ENCODE measurements at regions not wholly inside any gene's neighbourhood (a gene's known extent, or its start where the extent isn't known, plus 50 kb on each side); places are given as distances from the start of the nearest gene placed in this dataset.

- Mint-ChIP-seq H3K9me3 (ENCODE audit: low read depth) (no peaks in the 10 kb centered on the region), H3K27ac (no peak overlapping the region), H3K36me3 (ENCODE audit: insufficient read depth) (no peaks in the 10 kb centered on the region), H3K27me3 (peaks cover 3% of the 10 kb centered on the region), H3K4me1 (ENCODE audit: low read depth) (peaks cover 2% of the 10 kb centered on the region), H3K4me3 (ENCODE audit: low read depth) (no peak overlapping the region)
- TF ChIP-seq CTCF (IDR thresholded peaks at IDR 0.05; ENCODE audit: unreplicated experiment), result no peak
- no peak for DNase-seq (ENCODE audit: low spot score, unreplicated experiment)
Measured at GRCh38 chr13:109344552-109345157, 441.7 kb downstream of the IRS2 start.

GRCh38 chr13:109336730-109337129 lies 449.7 kb downstream of the IRS2 start:
- H3K27me3 Mint-ChIP-seq, result no peaks in the 10 kb centered on the region
- no peaks in the 10 kb centered on the region for H3K36me3 Mint-ChIP-seq (ENCODE audit: insufficient read depth)
- TF ChIP-seq CTCF (IDR thresholded peaks at IDR 0.05; ENCODE audit: unreplicated experiment), result no peak
- no peak overlapping the region for H3K4me3 Mint-ChIP-seq (ENCODE audit: low read depth)
- no peak for DNase-seq (ENCODE audit: low spot score, unreplicated experiment)
- peaks cover 9% of the 10 kb centered on the region for H3K4me1 Mint-ChIP-seq (ENCODE audit: low read depth)
- no peaks in the 10 kb centered on the region for H3K9me3 Mint-ChIP-seq (ENCODE audit: low read depth)
- H3K27ac Mint-ChIP-seq, result no peak overlapping the region

- DNase-seq (ENCODE audit: low spot score, unreplicated experiment), result no peak
- no peak overlapping the region for H3K4me3 Mint-ChIP-seq (ENCODE audit: low read depth)
- no peaks in the 10 kb centered on the region for H3K36me3 Mint-ChIP-seq (ENCODE audit: insufficient read depth)
- no peaks in the 10 kb centered on the region for H3K27me3 Mint-ChIP-seq
- peaks cover 10% of the 10 kb centered on the region for H3K4me1 Mint-ChIP-seq (ENCODE audit: low read depth)
- no peaks in the 10 kb centered on the region for H3K9me3 Mint-ChIP-seq (ENCODE audit: low read depth)
- no peak for TF ChIP-seq CTCF (IDR thresholded peaks at IDR 0.05; ENCODE audit: unreplicated experiment)
- H3K27ac Mint-ChIP-seq, result no peak overlapping the region
Measured at GRCh38 chr13:109333893-109334651, 452.3 kb downstream of the IRS2 start.

GRCh38 chr13:109332506-109333499 lies 453.6 kb downstream of the IRS2 start:
- peak overlapping the region; percentile 11 for H3K27ac Mint-ChIP-seq
- TF ChIP-seq CTCF (IDR thresholded peaks at IDR 0.05; ENCODE audit: unreplicated experiment), result no peak
- no peaks in the 10 kb centered on the region for H3K27me3 Mint-ChIP-seq
- no peaks in the 10 kb centered on the region for H3K36me3 Mint-ChIP-seq (ENCODE audit: insufficient read depth)
- H3K4me1 Mint-ChIP-seq (ENCODE audit: low read depth), result peaks cover 10% of the 10 kb centered on the region
- no peaks in the 10 kb centered on the region for H3K9me3 Mint-ChIP-seq (ENCODE audit: low read depth)
- H3K4me3 Mint-ChIP-seq (ENCODE audit: low read depth), result peak overlapping the region; percentile 47
- DNase-seq (ENCODE audit: low spot score, unreplicated experiment), result no peak

- Mint-ChIP-seq H3K4me1 (ENCODE audit: low read depth) (peaks cover 10% of the 10 kb centered on the region), H3K4me3 (ENCODE audit: low read depth) (peak overlapping the region; percentile 47), H3K27ac (no peak overlapping the region), H3K27me3 (no peaks in the 10 kb centered on the region), H3K36me3 (ENCODE audit: insufficient read depth) (no peaks in the 10 kb centered on the region), H3K9me3 (ENCODE audit: low read depth) (no peaks in the 10 kb centered on the region)
- no peak for TF ChIP-seq CTCF (IDR thresholded peaks at IDR 0.05; ENCODE audit: unreplicated experiment)
- DNase-seq (ENCODE audit: low spot score, unreplicated experiment), result no peak
Measured at GRCh38 chr13:109331898-109332297, 454.5 kb downstream of the IRS2 start.

All from progenitor cell of endocrine pancreas (in vitro differentiated cells).